OCI-LY1 (cell line): ENCODE measurements at regions not wholly inside any gene's neighbourhood (a gene's known extent, or its start where the extent isn't known, plus 50 kb on each side); places are given as distances from the start of the nearest gene placed in this dataset.

Experiments used
- CTCF ChIP-seq: fragments of 200-600 bp; sonication (generic), shearing (Covaris generic); IDR thresholded peaks from 2 replicates; pipeline ENCODE4 v1.5.1; 2017; ENCODE audit warnings: mild to moderate bottlenecking, antibody characterized with exemption, low read length, moderate library complexity, mixed read lengths
- EZH2 ChIP-seq: fragments of 200-600 bp; sonication (generic), shearing (Covaris generic); IDR thresholded peaks from 2 replicates; pipeline ENCODE4 v1.8.0; 2017; ENCODE audit warnings: borderline replicate concordance, mixed run types, mild to moderate bottlenecking, antibody characterized with exemption, low read length, moderate library complexity, mixed read lengths

- TF ChIP-seq CTCF (no peak), EZH2 (no peak)
Measured at GRCh38 chr4:179803857-179804256, 2361.6 kb upstream of the AGA start.
